HepG2 (cell line): ENCODE measurements at regions not wholly inside any gene's neighbourhood (a gene's known extent, or its start where the extent isn't known, plus 50 kb on each side); places are given as distances from the start of the nearest gene placed in this dataset.

Source experiments
- ATAC-seq: fragments of 200-7000 bp; cut with Tn5 transposase; 3 replicates; pipeline ENCODE4 v1.9.1; 2020; ENCODE audit warnings: mild to moderate bottlenecking, moderate library complexity
- BruUV-seq: library from RNA; stranded (reverse); fragments of 400-500 nt; replicated peaks from 2 replicates; lab custom pipeline; 2021; lab: Mats Ljungman, UMichigan
- CTCF ChIA-PET: fragments of 300-600 bp; formaldehyde crosslinking; extraction: SDS; loops from one replicate; lab custom pipeline; 2021; ENCODE audit warnings: low total read pairs, inconsistent platforms, low intra/inter-chr PET ratio; lab: Yijun Ruan, JAX
- POLR2A ChIA-PET: fragments of 350-600 bp; sonication (Branson Sonifier 250); formaldehyde crosslinking; loops from one replicate; lab custom pipeline; 2020; ENCODE audit warnings: antibody characterized with exemption, inconsistent platforms; lab: Yijun Ruan, JAX
- DNase-seq: peaks from one replicate; pipeline ENCODE4 v3.0.0-alpha.2; 2015; ENCODE audit warnings: low spot score
- FAIRE-seq: peaks from 3 replicates; lab custom pipeline; 2011; peaks lifted over from hg19 to GRCh38; lab: Jason Lieb, UNC
- H2AFZ ChIP-seq: one replicate; pipeline ENCODE4 v1.6.1; 2011; ENCODE audit warnings: low read length, inconsistent platforms
- H3K27ac ChIP-seq: fragments of 300-600 bp; 3 replicates; pipeline ENCODE4 v1.8.0; 2011; ENCODE audit warnings: mixed run types, mild to moderate bottlenecking, mixed read lengths, low read length, inconsistent platforms; ENCODE audit not compliant: insufficient read depth; ENCODE audit errors: extremely low read length
- H3K27me3 ChIP-seq, 2 experiments: fragments of 200-600 bp in 1 of 2; 2 replicates in 1 of 2; 3 replicates in 1 of 2; pipeline versions ENCODE4 v1.6.0 to v1.8.0; 2011; ENCODE audit warnings: low read length in 2 of 2, mild to moderate bottlenecking in 2 of 2, moderate library complexity in 2 of 2, inconsistent platforms in 1 of 2; ENCODE audit not compliant: insufficient read depth in 2 of 2, control insufficient read depth in 1 of 2
- H3K36me3 ChIP-seq, 2 experiments: fragments of 200-600 bp in 1 of 2; replicated peaks in 1 of 2; 2 replicates in 1 of 2; 3 replicates in 1 of 2; pipeline versions ENCODE4 v1.5.1 to v1.8.0; 2011; ENCODE audit warnings: low read length in 2 of 2, inconsistent platforms in 1 of 2; ENCODE audit not compliant: insufficient read depth in 2 of 2, control insufficient read depth in 1 of 2
- H3K4me1 ChIP-seq: 2 replicates; pipeline ENCODE4 v1.5.1; 2012; ENCODE audit warnings: low read length, inconsistent platforms; ENCODE audit not compliant: insufficient read depth
- H3K4me2 ChIP-seq: 2 replicates; pipeline ENCODE4 v1.6.0; 2011; ENCODE audit warnings: low read depth, low read length, inconsistent platforms
- H3K4me3 ChIP-seq, 3 experiments: fragments of 200-600 bp in 1 of 3; sonication (generic), shearing (Covaris generic) in 1 of 3; replicated peaks in 1 of 3; 2 replicates each; pipeline ENCODE4 v1.5.1; 2011 to 2016; ENCODE audit warnings: low read length in 3 of 3, inconsistent platforms in 2 of 3, low read depth in 2 of 3, mild to moderate bottlenecking in 2 of 3, control low read depth in 1 of 3, mixed read lengths in 1 of 3; ENCODE audit not compliant: insufficient read depth in 1 of 3
- H3K79me2 ChIP-seq: one replicate; pipeline ENCODE4 v1.6.1; 2011; ENCODE audit warnings: low read length, inconsistent platforms; ENCODE audit not compliant: insufficient read depth
- H3K9ac ChIP-seq: 2 replicates; pipeline ENCODE4 v1.6.0; 2011; ENCODE audit warnings: mild to moderate bottlenecking, low read depth, low read length, inconsistent platforms; ENCODE audit not compliant: insufficient read depth
- H3K9me3 ChIP-seq: 2 replicates; pipeline ENCODE4 v1.5.1; 2012; ENCODE audit warnings: mild to moderate bottlenecking, low read length
- H4K20me1 ChIP-seq: 2 replicates; pipeline ENCODE4 v1.6.0; 2011; ENCODE audit warnings: inconsistent platforms, mild to moderate bottlenecking, low read length, moderate library complexity; ENCODE audit not compliant: insufficient read depth
- HDAC6 ChIP-seq: fragments of 200-600 bp; sonication (generic); IDR thresholded peaks from 2 replicates; pipeline ENCODE4 v1.7.0; 2017; ENCODE audit warnings: mild to moderate bottlenecking, antibody characterized with exemption, low read length, low read depth
- HMG20B ChIP-seq: conservative IDR thresholded peaks from 2 replicates; pipeline ENCODE4 v1.6.1; 2016; ENCODE audit warnings: missing genetic modification reagents, missing compliant biosample characterization
- JARID2 ChIP-seq: sonication (generic); formaldehyde crosslinking; IDR thresholded peaks from 2 replicates; pipeline ENCODE4 v1.8.1; 2023; ENCODE audit warnings: missing genetic modification reagents, inconsistent platforms; ENCODE audit not compliant: insufficient replicate concordance
- JDP2 ChIP-seq: sonication (generic); formaldehyde crosslinking; IDR thresholded peaks from 2 replicates; pipeline ENCODE4 v1.8.1; 2022; ENCODE audit warnings: missing genetic modification reagents, borderline replicate concordance
- SAFB2 ChIP-seq: sonication (generic); formaldehyde crosslinking; IDR thresholded peaks from 2 replicates; pipeline ENCODE4 v1.5.1; 2020; ENCODE audit warnings: missing genetic modification reagents, low read depth, mild to moderate bottlenecking, borderline replicate concordance
- SAP130 ChIP-seq: IDR thresholded peaks from 2 replicates; pipeline ENCODE4 v1.6.1; 2016; ENCODE audit warnings: low read depth
- ZNF678 ChIP-seq: sonication (generic); formaldehyde crosslinking; IDR thresholded peaks from 2 replicates; pipeline ENCODE4 v1.4.0; 2020; ENCODE audit warnings: mild to moderate bottlenecking, missing genetic modification reagents
- ZNF746 ChIP-seq: sonication (generic); formaldehyde crosslinking; IDR thresholded peaks from 2 replicates; pipeline ENCODE4 v1.8.0; 2022; ENCODE audit warnings: mild to moderate bottlenecking, missing genetic modification reagents
- ZSCAN21 ChIP-seq: sonication (generic); formaldehyde crosslinking; IDR thresholded peaks from 2 replicates; pipeline ENCODE4 v1.8.0; 2022; ENCODE audit warnings: mild to moderate bottlenecking, missing genetic modification reagents, moderate library complexity, borderline replicate concordance
- WGBS: methylation state at CpG from one replicate; pipeline ENCODE4 v1.1.6; 2017; ENCODE audit warnings: low lambda C conversion rate; 5-methylcytosine and 5-hydroxymethylcytosine counted together
- in situ Hi-C: cut with HindIII; loops from 2 replicates; pipeline ENCODE4 v1.10.0; 2017; ENCODE audit warnings: low pct_unique_long_range_greater_than_20kb; ENCODE audit not compliant: extremely low pct_ligation_motif_present
- intact Hi-C: fragments of 100-400 bp; cut with micrococcal nuclease; formaldehyde crosslinking; loops from one replicate; pipeline ENCODE4 v1.10.0; 2022; ENCODE audit not compliant: unreplicated experiment
- TF ChIP-seq, protein P1 (sequence below): IDR thresholded peaks from 2 replicates; pipeline ENCODE4 v1.6.1; 2012; ENCODE audit warnings: low read length, improper control_type of control experiment
- TF ChIP-seq, protein P2 (sequence below): sonication (generic); formaldehyde crosslinking; IDR thresholded peaks from 2 replicates; pipeline ENCODE4 v1.4.0; 2020; ENCODE audit warnings: missing genetic modification reagents
- TF ChIP-seq, protein P3 (sequence below): sonication (generic); formaldehyde crosslinking; IDR thresholded peaks from 2 replicates; pipeline ENCODE4 v1.5.0; 2020; ENCODE audit warnings: missing genetic modification reagents

DNA sequence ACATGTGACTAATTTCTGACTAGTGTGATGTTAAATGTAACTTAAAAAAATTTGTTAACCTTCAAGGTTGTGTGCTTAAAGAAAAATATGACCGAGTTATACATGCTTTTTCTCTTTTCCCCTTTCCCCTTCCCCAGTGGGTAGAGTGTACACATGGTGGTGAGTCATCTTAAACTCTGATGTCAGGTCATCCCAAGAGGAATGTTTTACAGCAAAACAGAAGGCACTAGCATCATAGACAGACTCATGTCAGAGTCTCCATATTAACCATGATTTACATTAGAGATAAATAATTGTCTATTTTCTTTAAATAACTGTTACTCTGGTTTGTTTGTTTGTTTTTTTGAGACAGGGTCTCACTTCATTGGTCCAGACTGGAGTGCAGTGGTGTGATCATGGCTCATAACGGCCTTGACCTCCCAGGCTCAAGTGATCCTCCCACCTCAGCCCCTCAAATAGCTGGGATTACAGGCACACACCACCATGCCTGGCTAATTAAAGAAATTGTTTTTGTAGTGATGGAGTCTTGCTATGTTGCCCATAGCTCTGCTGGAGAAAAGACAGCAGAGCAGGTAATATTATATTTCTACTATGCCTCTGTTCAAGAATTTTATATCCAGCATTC lies 160.4 kb upstream of the PCDH9 start (continued):
- TF ChIP-seq SAFB2, result no peak
- TF ChIP-seq ZNF746 (CRISPR knock-in tag), result no peak
- TF ChIP-seq ZNF678 (CRISPR knock-in tag), result no peak
- TF ChIP-seq HMG20B (CRISPR knock-in tag), result no peak
- TF ChIP-seq, protein P1, sequence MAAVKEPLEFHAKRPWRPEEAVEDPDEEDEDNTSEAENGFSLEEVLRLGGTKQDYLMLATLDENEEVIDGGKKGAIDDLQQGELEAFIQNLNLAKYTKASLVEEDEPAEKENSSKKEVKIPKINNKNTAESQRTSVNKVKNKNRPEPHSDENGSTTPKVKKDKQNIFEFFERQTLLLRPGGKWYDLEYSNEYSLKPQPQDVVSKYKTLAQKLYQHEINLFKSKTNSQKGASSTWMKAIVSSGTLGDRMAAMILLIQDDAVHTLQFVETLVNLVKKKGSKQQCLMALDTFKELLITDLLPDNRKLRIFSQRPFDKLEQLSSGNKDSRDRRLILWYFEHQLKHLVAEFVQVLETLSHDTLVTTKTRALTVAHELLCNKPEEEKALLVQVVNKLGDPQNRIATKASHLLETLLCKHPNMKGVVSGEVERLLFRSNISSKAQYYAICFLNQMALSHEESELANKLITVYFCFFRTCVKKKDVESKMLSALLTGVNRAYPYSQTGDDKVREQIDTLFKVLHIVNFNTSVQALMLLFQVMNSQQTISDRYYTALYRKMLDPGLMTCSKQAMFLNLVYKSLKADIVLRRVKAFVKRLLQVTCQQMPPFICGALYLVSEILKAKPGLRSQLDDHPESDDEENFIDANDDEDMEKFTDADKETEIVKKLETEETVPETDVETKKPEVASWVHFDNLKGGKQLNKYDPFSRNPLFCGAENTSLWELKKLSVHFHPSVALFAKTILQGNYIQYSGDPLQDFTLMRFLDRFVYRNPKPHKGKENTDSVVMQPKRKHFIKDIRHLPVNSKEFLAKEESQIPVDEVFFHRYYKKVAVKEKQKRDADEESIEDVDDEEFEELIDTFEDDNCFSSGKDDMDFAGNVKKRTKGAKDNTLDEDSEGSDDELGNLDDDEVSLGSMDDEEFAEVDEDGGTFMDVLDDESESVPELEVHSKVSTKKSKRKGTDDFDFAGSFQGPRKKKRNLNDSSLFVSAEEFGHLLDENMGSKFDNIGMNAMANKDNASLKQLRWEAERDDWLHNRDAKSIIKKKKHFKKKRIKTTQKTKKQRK, result no peak
- TF ChIP-seq, all 625 proteins: peak for 0

DNA sequence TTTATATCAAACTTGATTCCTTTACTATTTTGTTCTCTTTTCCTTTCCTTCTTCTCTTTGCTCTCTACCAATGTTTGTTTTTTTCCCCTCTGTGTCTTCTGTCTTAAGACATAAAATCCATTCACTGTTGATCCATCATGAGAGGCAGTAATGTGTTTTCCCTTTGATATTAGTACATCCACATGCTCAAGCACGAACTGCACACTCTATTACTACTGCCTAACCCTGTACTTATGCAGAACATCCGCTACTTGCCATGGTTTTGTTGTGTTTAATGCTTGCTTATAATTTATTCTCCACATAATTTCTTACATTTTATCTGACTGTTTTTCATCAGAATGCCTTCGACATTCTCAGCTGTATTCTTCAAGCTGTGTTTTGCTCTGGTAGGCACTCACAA lies 159.0 kb upstream of the PCDH9 start:
- Histone ChIP-seq H3K27ac (no peak overlapping the region), H3K4me2 (no peak overlapping the region), H4K20me1 (no peaks in the 10 kb centered on the region), H3K4me3 (no peak overlapping the region), H3K79me2 (no peaks in the 10 kb centered on the region), H3K4me1 (no peaks in the 10 kb centered on the region), H3K9me3 (no peaks in the 10 kb centered on the region), H3K9ac (no peak overlapping the region), H3K27me3 (no peaks in the 10 kb centered on the region), H2AFZ (no peak overlapping the region), H3K36me3 (no peaks in the 10 kb centered on the region)
- intact Hi-C loops, result no loop called here
- ChIA-PET POLR2A (no interaction called here), CTCF (no interaction called here)
- in situ Hi-C loops, result no loop called here
- ATAC-seq (no peak), DNase-seq (no peak), FAIRE-seq (no peak)
- no TSS peak for BruUV-seq
- 0% methylated on average over 3 of the region's 3 CpGs for WGBS
- TF ChIP-seq, protein P2, sequence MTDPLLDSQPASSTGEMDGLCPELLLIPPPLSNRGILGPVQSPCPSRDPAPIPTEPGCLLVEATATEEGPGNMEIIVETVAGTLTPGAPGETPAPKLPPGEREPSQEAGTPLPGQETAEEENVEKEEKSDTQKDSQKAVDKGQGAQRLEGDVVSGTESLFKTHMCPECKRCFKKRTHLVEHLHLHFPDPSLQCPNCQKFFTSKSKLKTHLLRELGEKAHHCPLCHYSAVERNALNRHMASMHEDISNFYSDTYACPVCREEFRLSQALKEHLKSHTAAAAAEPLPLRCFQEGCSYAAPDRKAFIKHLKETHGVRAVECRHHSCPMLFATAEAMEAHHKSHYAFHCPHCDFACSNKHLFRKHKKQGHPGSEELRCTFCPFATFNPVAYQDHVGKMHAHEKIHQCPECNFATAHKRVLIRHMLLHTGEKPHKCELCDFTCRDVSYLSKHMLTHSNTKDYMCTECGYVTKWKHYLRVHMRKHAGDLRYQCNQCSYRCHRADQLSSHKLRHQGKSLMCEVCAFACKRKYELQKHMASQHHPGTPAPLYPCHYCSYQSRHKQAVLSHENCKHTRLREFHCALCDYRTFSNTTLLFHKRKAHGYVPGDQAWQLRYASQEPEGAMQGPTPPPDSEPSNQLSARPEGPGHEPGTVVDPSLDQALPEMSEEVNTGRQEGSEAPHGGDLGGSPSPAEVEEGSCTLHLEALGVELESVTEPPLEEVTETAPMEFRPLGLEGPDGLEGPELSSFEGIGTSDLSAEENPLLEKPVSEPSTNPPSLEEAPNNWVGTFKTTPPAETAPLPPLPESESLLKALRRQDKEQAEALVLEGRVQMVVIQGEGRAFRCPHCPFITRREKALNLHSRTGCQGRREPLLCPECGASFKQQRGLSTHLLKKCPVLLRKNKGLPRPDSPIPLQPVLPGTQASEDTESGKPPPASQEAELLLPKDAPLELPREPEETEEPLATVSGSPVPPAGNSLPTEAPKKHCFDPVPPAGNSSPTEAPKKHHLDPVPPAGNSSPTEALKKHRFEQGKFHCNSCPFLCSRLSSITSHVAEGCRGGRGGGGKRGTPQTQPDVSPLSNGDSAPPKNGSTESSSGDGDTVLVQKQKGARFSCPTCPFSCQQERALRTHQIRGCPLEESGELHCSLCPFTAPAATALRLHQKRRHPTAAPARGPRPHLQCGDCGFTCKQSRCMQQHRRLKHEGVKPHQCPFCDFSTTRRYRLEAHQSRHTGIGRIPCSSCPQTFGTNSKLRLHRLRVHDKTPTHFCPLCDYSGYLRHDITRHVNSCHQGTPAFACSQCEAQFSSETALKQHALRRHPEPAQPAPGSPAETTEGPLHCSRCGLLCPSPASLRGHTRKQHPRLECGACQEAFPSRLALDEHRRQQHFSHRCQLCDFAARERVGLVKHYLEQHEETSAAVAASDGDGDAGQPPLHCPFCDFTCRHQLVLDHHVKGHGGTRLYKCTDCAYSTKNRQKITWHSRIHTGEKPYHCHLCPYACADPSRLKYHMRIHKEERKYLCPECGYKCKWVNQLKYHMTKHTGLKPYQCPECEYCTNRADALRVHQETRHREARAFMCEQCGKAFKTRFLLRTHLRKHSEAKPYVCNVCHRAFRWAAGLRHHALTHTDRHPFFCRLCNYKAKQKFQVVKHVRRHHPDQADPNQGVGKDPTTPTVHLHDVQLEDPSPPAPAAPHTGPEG (CRISPR knock-in tag), result no peak
- TF ChIP-seq JARID2 (CRISPR knock-in tag) (no peak), HDAC6 (no peak), ZSCAN21 (CRISPR knock-in tag) (no peak), JDP2 (CRISPR knock-in tag) (no peak), SAP130 (CRISPR knock-in tag) (no peak)
- TF ChIP-seq, protein P3, sequence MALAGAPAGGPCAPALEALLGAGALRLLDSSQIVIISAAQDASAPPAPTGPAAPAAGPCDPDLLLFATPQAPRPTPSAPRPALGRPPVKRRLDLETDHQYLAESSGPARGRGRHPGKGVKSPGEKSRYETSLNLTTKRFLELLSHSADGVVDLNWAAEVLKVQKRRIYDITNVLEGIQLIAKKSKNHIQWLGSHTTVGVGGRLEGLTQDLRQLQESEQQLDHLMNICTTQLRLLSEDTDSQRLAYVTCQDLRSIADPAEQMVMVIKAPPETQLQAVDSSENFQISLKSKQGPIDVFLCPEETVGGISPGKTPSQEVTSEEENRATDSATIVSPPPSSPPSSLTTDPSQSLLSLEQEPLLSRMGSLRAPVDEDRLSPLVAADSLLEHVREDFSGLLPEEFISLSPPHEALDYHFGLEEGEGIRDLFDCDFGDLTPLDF, result no peak
